Heart left ventricle (tissue), 13 donors: ENCODE measurements at regions not wholly inside any gene's neighbourhood (a gene's known extent, or its start where the extent isn't known, plus 50 kb on each side); places are given as distances from the start of the nearest gene placed in this dataset.

Experiments
- CTCF ChIP-seq, 12 donors: fragments of 200-600 bp; sonication (generic) in 4 of 12; IDR thresholded peaks; one replicate each; pipeline versions ENCODE4 v1.5.0 to v1.8.0; 2018 to 2022; ENCODE audit warnings: antibody characterized with exemption in 12 of 12, mild to moderate bottlenecking in 5 of 12
- POLR2A ChIP-seq, 2 donors: fragments of 450-650 bp; IDR thresholded peaks; one replicate each; pipeline ENCODE4 v1.6.1; 2017; ENCODE audit warnings: antibody characterized with exemption in 2 of 2, mild to moderate bottlenecking in 2 of 2, moderate library complexity in 2 of 2
- donor health status: ischemic (EF 13 %, LVEDD 7.1; RV severe dilation, severe dysfunction).
- donor health status: DM: no; HTN: yes; CAD: no.
- donor health status: DM: no; HTN: no; CAD: no.
- donor health status: ischemic (EF 25% LVEDD 6.9; RV normal size, moderate dysfunction).
- donor health status: ischemic (EF 25% LVEDD 5.7; RV mildly dilated, moderate dysfunction).
- donor health status: ischemic (EF 35%, LVEDD 5.7; RV mildly dilated, moderate dysfunction).
- donor health status: nonischemic (EF 11% LVEDD 7.7; RV severe dilation, severe dysfunction).
- donor health status: DM: yes; HTN: yes; CAD: no.
- donor health status: PGD.
- donor health status: ischemic (EF 29% LVEDD 5.4; RV normal size, mild dysfunction).
- donor health status: nonischemic (EF 23%, LVEDD 6.1; RV moderate dilation, normal function).

GRCh38 chr12:43132291-43132690 is 419.7 kb downstream of the ADAMTS20 start:
- TF ChIP-seq CTCF (IDR thresholded peaks at IDR 0.05), result no peak
- TF ChIP-seq POLR2A (IDR thresholded peaks at IDR 0.05), result no peak
